HG02884 (cell line): ENCODE measurements at regions not wholly inside any gene's neighbourhood (a gene's known extent, or its start where the extent isn't known, plus 50 kb on each side); places are given as distances from the start of the nearest gene placed in this dataset.
"Not testable (repeated sequence)": the region's sequence is repeated elsewhere in the genome, so short reads cannot be mapped to it uniquely, and the experiment has no call there.

Source experiments
- ATAC-seq: cut with Tn5 transposase; IDR thresholded peaks from one replicate; pipeline ENCODE4 v1.9.1; 2021; ENCODE audit warnings: mild to moderate bottlenecking, moderate library complexity; ENCODE audit not compliant: unreplicated experiment

GRCh38 chr11:34795641-34796040 lies 120.5 kb downstream of the APIP start:
- ATAC-seq, result no peak

GRCh38 chr11:34794696-34795095 lies 121.5 kb downstream of the APIP start:
- no peak for ATAC-seq

- ATAC-seq, result no peak
Observed at GRCh38 chr11:34793666-34794065, 122.5 kb downstream of the APIP start.

- ATAC-seq, result no peak
Observed at GRCh38 chr11:34792814-34793258, 123.3 kb downstream of the APIP start.

GRCh38 chr11:34791780-34792542 lies 124.2 kb downstream of the APIP start:
- peak; percentile 84 for ATAC-seq

- no peak for ATAC-seq
Observed at GRCh38 chr11:34790620-34791019, 125.6 kb downstream of the APIP start.

GRCh38 chr11:34789196-34789834 lies 126.9 kb downstream of the APIP start:
- ATAC-seq, result no peak

- no peak for ATAC-seq
Observed at GRCh38 chr11:34788642-34789041, 127.5 kb downstream of the APIP start.

GRCh38 chr11:34787895-34788294 lies 128.3 kb downstream of the APIP start:
- ATAC-seq, result no peak

- ATAC-seq, result no peak
Observed at GRCh38 chr11:34787348-34787747, 128.8 kb downstream of the APIP start.

- no peak for ATAC-seq
Observed at GRCh38 chr11:34784318-34784841, 131.8 kb downstream of the APIP start.

- ATAC-seq, result no peak
Observed at GRCh38 chr11:34783816-34784317, 132.3 kb downstream of the APIP start.

- ATAC-seq, result not testable (repeated sequence)
Observed at GRCh38 chr11:34781826-34782225, 134.4 kb downstream of the APIP start.

- no peak for ATAC-seq
Observed at GRCh38 chr11:34775417-34775888, 140.7 kb downstream of the APIP start.

- ATAC-seq, result no peak
Observed at GRCh38 chr11:34774604-34775003, 141.6 kb downstream of the APIP start.

- ATAC-seq, result no peak
Observed at GRCh38 chr11:34773826-34774225, 142.4 kb downstream of the APIP start.

- ATAC-seq, result no peak
Observed at GRCh38 chr11:34773211-34773610, 143.0 kb downstream of the APIP start.

GRCh38 chr11:34770111-34770510 lies 146.1 kb downstream of the APIP start:
- no peak for ATAC-seq

- no peak for ATAC-seq
Observed at GRCh38 chr11:34769224-34769623, 147.0 kb downstream of the APIP start.

GRCh38 chr11:34762625-34763024 lies 141.7 kb downstream of the EHF start:
- not testable (repeated sequence) for ATAC-seq

GRCh38 chr11:34758262-34758661 lies 137.4 kb downstream of the EHF start:
- no peak for ATAC-seq

GRCh38 chr11:34757026-34757451 lies 136.1 kb downstream of the EHF start:
- ATAC-seq, result no peak
